HL-60 (cell line): ENCODE measurements at regions not wholly inside any gene's neighbourhood (a gene's known extent, or its start where the extent isn't known, plus 50 kb on each side); places are given as distances from the start of the nearest gene placed in this dataset.

Experiments used
- DNase-seq, 2 experiments: peaks; one replicate each; pipeline ENCODE4 v3.0.0-alpha.2; 2010 to 2020; ENCODE audit warnings: low read depth in 1 of 2, low spot score in 1 of 2
- H3K27ac ChIP-seq: fragments of 250-450 bp; sonication (Bioruptor Pico); replicated peaks from 2 replicates; pipeline ENCODE4 v1.5.1; 2020; ENCODE audit warnings: mild to moderate bottlenecking, moderate library complexity
- H3K27me3 ChIP-seq: fragments of 250-450 bp; sonication (Bioruptor Pico); 2 replicates; pipeline ENCODE4 v1.5.1; 2021; ENCODE audit warnings: mild to moderate bottlenecking, moderate library complexity; ENCODE audit not compliant: insufficient read depth, poor library complexity, severe bottlenecking
- H3K4me3 ChIP-seq: replicated peaks from 2 replicates; pipeline ENCODE4 v1.5.1; 2011; ENCODE audit warnings: mild to moderate bottlenecking, control low read depth, low read length; ENCODE audit not compliant: insufficient read depth
- GABPA ChIP-seq: IDR thresholded peaks from 2 replicates; pipeline ENCODE4 v1.6.1; 2012; ENCODE audit warnings: low read depth
- POLR2AphosphoS5 ChIP-seq: IDR thresholded peaks from 2 replicates; pipeline ENCODE4 v1.6.1; 2012; ENCODE audit warnings: low read depth
- SPI1 ChIP-seq: IDR thresholded peaks from 2 replicates; pipeline ENCODE4 v1.6.1; 2012; ENCODE audit warnings: low read depth, mild to moderate bottlenecking, borderline replicate concordance
- TF ChIP-seq, protein P1 (sequence below): IDR thresholded peaks from 2 replicates; pipeline ENCODE4 v1.6.1; 2012; ENCODE audit warnings: low read depth; ENCODE audit not compliant: insufficient replicate concordance
- TF ChIP-seq, protein P2 (sequence below): IDR thresholded peaks from one replicate; pipeline ENCODE4 v1.5.1; 2011; ENCODE audit warnings: low read length, control low read depth, inconsistent platforms; ENCODE audit not compliant: insufficient read depth

DNA sequence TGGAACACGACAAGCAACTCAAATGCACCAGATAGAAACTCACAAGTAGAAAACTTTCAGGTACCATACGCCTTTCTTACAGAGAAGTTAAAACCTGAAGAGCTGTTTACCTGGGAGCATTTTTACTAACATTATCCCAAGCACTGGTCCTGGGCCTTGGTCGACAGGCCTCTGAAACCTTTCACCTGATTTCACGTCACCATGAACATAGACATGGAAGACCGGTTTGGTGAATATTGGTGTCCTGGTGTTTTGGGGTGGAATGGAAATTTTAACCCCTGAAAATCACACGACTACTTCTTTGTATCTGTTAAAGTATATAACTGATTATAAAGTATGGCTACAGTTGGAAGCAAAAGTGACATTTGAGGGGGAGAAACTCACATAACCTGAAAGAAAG, 176.6 kb upstream of the ARGLU1 start:
- no peaks in the 10 kb centered on the region for H3K27me3 ChIP-seq
- TF ChIP-seq, protein P1, sequence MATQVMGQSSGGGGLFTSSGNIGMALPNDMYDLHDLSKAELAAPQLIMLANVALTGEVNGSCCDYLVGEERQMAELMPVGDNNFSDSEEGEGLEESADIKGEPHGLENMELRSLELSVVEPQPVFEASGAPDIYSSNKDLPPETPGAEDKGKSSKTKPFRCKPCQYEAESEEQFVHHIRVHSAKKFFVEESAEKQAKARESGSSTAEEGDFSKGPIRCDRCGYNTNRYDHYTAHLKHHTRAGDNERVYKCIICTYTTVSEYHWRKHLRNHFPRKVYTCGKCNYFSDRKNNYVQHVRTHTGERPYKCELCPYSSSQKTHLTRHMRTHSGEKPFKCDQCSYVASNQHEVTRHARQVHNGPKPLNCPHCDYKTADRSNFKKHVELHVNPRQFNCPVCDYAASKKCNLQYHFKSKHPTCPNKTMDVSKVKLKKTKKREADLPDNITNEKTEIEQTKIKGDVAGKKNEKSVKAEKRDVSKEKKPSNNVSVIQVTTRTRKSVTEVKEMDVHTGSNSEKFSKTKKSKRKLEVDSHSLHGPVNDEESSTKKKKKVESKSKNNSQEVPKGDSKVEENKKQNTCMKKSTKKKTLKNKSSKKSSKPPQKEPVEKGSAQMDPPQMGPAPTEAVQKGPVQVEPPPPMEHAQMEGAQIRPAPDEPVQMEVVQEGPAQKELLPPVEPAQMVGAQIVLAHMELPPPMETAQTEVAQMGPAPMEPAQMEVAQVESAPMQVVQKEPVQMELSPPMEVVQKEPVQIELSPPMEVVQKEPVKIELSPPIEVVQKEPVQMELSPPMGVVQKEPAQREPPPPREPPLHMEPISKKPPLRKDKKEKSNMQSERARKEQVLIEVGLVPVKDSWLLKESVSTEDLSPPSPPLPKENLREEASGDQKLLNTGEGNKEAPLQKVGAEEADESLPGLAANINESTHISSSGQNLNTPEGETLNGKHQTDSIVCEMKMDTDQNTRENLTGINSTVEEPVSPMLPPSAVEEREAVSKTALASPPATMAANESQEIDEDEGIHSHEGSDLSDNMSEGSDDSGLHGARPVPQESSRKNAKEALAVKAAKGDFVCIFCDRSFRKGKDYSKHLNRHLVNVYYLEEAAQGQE: no peak
- no peak for TF ChIP-seq GABPA
- no peak for TF ChIP-seq SPI1
- no peak for TF ChIP-seq POLR2AphosphoS5
- TF ChIP-seq, protein P2, sequence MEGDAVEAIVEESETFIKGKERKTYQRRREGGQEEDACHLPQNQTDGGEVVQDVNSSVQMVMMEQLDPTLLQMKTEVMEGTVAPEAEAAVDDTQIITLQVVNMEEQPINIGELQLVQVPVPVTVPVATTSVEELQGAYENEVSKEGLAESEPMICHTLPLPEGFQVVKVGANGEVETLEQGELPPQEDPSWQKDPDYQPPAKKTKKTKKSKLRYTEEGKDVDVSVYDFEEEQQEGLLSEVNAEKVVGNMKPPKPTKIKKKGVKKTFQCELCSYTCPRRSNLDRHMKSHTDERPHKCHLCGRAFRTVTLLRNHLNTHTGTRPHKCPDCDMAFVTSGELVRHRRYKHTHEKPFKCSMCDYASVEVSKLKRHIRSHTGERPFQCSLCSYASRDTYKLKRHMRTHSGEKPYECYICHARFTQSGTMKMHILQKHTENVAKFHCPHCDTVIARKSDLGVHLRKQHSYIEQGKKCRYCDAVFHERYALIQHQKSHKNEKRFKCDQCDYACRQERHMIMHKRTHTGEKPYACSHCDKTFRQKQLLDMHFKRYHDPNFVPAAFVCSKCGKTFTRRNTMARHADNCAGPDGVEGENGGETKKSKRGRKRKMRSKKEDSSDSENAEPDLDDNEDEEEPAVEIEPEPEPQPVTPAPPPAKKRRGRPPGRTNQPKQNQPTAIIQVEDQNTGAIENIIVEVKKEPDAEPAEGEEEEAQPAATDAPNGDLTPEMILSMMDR: no peak
- H3K4me3 ChIP-seq: no peak overlapping the region
- no peak for DNase-seq
- no peak overlapping the region for H3K27ac ChIP-seq

DNA sequence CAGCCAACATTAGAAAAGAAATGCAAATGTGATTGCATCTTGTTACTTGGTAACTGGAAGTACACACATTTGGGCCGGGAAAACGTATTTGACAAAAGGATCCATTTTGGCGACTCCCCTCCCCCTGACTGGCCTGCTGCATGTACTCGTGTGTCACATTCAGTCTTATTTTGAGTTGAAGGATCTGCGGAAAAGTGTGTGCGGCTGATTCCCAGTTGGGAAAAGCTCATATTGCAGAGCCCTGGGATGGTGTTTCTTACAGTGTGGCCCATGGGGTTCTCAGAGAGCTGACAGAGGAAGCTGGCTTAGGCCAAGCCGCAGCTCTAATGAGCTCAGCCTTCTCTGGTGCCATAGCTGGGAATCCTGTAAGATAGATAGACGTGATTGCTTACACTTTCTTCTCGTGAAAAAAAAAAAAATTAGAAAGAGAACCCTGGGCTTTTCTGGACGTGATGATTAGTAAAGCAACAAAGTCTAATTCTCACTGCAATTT, 170.3 kb upstream of the ARGLU1 start:
- TF ChIP-seq GABPA: no peak
- no peak for TF ChIP-seq POLR2AphosphoS5
- no peak for TF ChIP-seq SPI1
- Histone ChIP-seq H3K4me3 (no peak overlapping the region), H3K27me3 (no peaks in the 10 kb centered on the region), H3K27ac (no peak overlapping the region)
- no peak for DNase-seq

DNA sequence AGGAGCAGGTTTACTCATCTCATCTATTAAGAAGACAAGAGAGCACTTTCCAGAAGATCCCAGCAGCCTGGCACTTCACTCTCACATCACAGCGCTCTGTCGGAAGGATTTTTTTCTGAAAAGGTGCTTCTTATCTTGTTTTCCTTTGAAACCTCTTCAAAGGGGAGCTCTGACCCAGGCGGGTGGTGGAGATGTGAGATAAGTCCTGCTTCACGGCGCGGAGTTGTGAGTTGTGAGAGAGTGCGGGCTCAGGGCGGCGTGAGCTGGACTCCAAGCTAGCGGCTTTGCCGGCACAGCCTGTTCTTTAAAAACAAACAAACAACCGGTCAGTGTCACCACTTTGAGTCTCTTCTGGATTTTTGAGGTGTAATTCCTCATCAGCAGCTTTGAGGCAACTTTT, 169.0 kb upstream of the ARGLU1 start:
- Histone ChIP-seq H3K4me3 (no peak overlapping the region), H3K27ac (no peak overlapping the region), H3K27me3 (no peaks in the 10 kb centered on the region)
- TF ChIP-seq, protein P2: no peak
- TF ChIP-seq GABPA (no peak), SPI1 (no peak), POLR2AphosphoS5 (no peak)
- DNase-seq: no peak

DNA sequence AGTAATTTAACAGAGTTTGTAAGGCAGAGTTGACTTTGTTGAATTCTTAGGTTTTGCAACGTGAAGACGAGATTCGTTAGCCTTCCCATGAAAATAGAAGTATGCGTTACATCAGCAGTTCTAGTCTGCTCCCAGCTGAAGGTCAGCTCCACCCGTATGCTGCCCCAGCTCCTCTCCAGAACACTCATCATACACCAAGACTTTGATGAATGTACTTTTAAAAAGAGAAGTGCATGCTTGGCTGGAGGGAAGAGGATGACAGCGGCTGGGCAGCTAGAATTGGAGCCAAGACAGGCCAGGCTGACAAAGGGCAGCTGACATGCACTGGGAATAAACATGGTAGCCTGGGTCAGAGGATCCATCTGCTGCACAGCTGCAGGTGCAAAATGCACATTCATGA, 166.3 kb upstream of the ARGLU1 start:
- no peak overlapping the region for H3K27ac ChIP-seq
- no peak for TF ChIP-seq SPI1
- TF ChIP-seq POLR2AphosphoS5: no peak
- TF ChIP-seq, protein P2: no peak
- TF ChIP-seq GABPA: no peak
- TF ChIP-seq, protein P1: no peak
- no peak overlapping the region for H3K4me3 ChIP-seq

More for the DNA sequence above, 166.3 kb upstream of the ARGLU1 start:
- no peak for DNase-seq
- H3K27me3 ChIP-seq: no peaks in the 10 kb centered on the region
